Epithelial cell of esophagus (primary cell): ENCODE measurements at regions not wholly inside any gene's neighbourhood (a gene's known extent, or its start where the extent isn't known, plus 50 kb on each side); places are given as distances from the start of the nearest gene placed in this dataset.

Source experiments
- DNase-seq: peaks from one replicate; pipeline ENCODE4 v3.0.0; 2010; ENCODE audit warnings: low read depth
- H3K4me3 ChIP-seq: 2 replicates; pipeline ENCODE4 v1.5.1; 2011; ENCODE audit warnings: mild to moderate bottlenecking, low read length, control low read depth
- TF ChIP-seq, protein P1 (sequence below): IDR thresholded peaks from 2 replicates; pipeline ENCODE4 v1.5.1; 2011; ENCODE audit warnings: low read depth, mild to moderate bottlenecking, low read length, control low read depth, inconsistent platforms; ENCODE audit not compliant: insufficient read depth; ENCODE audit errors: missing control alignments

DNA sequence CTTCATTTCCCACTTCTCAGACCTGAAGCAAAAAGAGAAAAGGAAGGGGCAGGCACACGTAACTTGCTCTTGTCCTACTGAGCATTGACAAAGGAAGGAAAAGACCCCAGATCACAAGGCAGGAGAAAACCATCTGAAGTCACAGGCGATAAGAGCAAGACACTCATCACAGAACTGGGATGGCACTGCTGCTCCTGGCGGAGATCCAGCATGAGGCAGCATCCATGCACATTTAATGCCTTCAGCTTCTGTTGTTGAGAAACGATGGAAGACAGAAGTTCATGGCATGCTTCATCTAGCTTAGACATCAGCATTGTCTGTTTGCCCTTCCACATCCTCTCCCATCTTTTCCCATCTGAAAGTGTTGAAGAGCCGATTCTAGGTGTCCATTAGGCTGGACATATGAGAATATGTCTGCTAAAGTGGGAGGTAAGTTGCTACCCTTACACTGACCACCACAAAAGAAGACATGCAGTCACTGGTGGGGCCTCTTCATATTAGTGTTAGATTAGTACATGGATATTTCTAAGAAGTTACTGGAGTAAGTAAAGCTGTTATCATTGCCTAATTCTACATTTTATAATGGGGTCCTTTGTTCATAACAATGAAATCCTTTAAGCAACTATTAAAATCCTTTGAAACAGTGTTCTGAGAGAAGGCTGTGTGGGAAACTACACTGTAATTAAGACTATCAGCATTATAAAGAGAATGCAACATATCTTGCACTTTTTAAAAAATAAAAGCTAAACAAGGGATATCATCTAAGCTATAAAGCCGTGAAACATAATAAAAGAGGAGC is 618.5 kb downstream of the C6orf118 start:
- TF ChIP-seq, protein P1, sequence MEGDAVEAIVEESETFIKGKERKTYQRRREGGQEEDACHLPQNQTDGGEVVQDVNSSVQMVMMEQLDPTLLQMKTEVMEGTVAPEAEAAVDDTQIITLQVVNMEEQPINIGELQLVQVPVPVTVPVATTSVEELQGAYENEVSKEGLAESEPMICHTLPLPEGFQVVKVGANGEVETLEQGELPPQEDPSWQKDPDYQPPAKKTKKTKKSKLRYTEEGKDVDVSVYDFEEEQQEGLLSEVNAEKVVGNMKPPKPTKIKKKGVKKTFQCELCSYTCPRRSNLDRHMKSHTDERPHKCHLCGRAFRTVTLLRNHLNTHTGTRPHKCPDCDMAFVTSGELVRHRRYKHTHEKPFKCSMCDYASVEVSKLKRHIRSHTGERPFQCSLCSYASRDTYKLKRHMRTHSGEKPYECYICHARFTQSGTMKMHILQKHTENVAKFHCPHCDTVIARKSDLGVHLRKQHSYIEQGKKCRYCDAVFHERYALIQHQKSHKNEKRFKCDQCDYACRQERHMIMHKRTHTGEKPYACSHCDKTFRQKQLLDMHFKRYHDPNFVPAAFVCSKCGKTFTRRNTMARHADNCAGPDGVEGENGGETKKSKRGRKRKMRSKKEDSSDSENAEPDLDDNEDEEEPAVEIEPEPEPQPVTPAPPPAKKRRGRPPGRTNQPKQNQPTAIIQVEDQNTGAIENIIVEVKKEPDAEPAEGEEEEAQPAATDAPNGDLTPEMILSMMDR = no peak
- DNase-seq = no peak
- no peak overlapping the region for H3K4me3 ChIP-seq

DNA sequence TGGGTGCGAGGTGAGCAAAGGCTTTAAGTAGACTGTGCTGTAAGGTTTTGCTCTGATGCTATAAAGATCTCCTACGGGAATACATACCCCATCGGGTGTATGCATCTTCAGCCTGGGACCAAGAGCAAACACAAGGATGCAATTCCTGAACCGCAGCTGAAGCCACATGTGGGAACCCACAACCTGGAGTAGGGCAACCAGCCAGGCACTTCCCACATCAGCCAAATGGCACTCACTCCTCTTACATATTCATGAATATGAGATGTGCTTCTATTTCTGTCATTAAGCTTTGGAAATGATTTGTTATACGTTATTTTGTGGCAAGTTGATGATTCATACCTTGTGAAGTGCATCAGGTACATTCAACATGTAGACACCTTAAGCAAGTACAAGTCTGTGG is 619.2 kb downstream of the C6orf118 start:
- no peak for DNase-seq
- TF ChIP-seq, protein P1 = no peak
- no peak overlapping the region for H3K4me3 ChIP-seq

DNA sequence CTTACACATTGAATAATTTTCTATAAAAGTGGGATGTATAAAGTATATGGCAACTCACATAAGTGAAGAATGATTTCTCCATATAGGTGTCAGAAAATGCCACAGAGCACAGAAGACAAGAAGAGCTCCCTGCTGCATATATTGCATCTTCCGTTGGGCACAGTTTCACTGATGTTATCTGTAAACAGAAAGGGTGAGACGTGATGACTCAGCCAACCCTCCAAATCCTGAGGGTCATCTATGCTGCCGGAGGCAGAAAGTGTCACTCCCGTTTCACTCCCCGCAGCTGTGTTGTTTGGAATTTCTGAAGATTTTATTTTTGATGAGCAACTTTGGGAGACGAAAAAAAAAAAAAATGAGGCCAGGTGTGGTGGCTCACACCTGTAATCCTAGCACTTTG is 644.1 kb downstream of the C6orf118 start:
- TF ChIP-seq, protein P1 = no peak
- DNase-seq = no peak
- no peak overlapping the region for H3K4me3 ChIP-seq

DNA sequence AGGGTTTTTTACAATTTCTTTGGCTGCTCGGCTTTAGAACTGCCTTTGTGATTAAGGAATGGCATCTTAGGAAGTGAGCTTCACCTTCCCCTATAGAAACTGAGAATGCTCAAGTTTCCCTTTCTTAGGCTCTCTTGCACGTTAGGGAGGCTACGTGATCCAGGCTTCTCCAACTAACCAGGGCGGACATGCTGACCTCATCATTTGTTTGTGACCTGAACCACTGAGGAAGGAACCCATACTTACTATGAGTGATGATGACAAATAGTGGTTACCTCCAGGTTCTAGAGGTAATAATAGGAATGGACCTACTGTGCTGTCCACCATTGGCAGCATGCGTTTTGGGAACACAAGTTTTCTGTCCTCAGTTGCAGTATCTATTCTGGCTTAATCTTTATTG is 645.8 kb downstream of the C6orf118 start:
- no peak overlapping the region for H3K4me3 ChIP-seq
- TF ChIP-seq, protein P1 = no peak
- no peak for DNase-seq

DNA sequence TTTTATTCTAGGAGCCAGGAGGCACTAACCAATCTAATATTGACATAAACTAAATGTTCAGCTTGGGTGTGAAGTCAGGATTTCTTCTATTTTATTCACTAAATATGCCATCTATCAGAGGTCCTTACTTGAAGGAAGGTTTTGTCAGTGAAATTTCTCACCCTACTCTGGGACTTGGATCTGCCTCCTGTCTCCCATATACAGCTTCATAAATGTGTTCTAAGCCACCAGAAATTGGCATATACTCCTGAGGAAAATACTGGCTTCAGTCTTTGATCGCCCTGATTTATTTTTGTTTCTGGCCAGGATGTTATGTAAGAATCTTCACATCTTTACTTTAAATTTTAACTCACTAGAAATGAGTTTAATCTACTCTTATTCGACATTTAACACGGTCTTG is 647.7 kb downstream of the C6orf118 start:
- TF ChIP-seq, protein P1 = no peak
- no peak for DNase-seq
- H3K4me3 ChIP-seq = no peak overlapping the region

DNA sequence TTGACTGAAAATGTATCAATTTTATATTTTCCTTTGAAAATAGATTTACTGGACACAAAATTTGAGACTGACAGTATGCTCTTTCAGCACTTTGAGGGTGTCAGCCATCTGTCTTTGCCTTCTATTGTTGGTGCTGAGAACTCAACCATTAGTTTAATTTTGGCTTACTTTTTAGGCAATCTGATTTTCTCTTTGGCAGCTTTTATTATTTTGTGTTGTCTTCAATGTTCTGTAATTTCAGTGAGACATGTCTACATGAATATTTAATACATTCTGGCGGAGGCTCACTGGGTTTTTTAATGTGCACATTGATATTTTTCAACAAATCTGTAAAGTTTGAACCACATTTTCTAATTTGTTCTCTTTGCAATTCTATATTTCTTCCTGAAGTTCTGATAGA is 648.6 kb downstream of the C6orf118 start:
- no peak overlapping the region for H3K4me3 ChIP-seq
- TF ChIP-seq, protein P1 = no peak
- no peak for DNase-seq

DNA sequence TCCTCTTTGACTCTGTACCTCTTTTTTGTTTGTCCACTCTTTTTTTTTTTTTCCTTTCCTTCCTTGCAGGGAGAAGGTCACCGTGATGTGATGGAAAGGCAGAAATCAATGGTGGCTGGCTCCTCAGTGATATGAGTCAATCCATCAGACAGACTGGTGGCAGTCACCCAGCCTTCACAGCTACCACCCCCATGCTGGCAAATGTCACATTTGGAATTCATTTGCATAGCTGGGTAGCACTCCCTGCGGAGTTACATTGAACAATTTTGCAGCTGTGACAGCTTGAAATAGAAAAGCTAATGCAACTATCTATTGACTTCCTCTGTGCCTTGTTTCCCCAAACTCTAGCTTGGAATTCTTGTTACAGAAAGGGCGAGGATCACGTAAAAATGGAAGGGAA is 668.4 kb downstream of the C6orf118 start:
- no peak overlapping the region for H3K4me3 ChIP-seq
- no peak for DNase-seq
- TF ChIP-seq, protein P1 = no peak
